ENCODE measurements at regions not wholly inside any gene's neighbourhood (a gene's known extent, or its start where the extent isn't known, plus 50 kb on each side); places are given as distances from the start of the nearest gene placed in this dataset.

DNA sequence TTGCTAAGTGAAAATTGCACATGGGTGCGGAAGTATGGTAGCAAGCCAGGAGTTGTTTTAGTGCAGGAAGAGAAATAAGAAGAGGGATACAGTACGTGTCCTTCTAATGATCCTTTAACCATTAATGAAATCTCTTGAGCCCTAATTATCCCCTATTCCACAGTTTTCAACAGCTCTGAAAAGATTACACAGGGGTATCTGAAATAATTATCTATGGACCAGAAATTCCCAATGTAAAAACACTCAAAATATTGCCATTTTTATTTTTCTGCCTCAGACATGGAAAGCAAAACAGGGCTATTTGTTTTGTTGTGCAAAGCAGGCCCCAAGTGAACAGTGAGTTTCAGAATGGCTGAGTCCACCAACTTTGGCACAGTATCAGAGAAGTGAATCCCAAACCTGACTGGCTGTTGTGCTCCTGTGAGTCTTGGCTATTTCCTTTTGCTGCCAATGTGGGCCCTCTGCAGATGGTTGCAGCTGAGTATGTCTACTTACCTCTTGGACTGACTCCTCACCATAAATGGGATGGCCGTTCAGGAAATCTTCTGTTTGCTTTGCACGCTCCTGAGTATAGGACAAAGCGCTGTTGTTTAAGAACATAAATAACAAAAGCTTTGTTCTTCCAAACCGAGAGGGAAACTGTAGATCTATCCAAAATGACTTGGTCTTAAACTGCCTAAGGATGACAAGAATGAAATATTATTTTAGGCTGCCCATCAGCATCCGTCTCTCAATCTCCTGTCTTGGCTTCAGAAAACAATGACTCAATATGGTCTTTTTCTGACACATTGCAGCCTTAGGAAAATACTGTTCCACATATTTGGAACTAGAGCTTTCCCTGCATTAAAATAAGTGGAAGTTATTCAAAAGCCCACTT is 204.1 kb downstream of the DEPDC1B start:
- TF ChIP-seq, protein P1, sequence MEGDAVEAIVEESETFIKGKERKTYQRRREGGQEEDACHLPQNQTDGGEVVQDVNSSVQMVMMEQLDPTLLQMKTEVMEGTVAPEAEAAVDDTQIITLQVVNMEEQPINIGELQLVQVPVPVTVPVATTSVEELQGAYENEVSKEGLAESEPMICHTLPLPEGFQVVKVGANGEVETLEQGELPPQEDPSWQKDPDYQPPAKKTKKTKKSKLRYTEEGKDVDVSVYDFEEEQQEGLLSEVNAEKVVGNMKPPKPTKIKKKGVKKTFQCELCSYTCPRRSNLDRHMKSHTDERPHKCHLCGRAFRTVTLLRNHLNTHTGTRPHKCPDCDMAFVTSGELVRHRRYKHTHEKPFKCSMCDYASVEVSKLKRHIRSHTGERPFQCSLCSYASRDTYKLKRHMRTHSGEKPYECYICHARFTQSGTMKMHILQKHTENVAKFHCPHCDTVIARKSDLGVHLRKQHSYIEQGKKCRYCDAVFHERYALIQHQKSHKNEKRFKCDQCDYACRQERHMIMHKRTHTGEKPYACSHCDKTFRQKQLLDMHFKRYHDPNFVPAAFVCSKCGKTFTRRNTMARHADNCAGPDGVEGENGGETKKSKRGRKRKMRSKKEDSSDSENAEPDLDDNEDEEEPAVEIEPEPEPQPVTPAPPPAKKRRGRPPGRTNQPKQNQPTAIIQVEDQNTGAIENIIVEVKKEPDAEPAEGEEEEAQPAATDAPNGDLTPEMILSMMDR (IDR thresholded peaks at IDR 0.05; ENCODE audit: extremely low read depth in 1 of 2, insufficient read depth in 1 of 2, low read depth in 1 of 2, low read length in 2 of 2), result no peak
- TF ChIP-seq, protein P2, sequence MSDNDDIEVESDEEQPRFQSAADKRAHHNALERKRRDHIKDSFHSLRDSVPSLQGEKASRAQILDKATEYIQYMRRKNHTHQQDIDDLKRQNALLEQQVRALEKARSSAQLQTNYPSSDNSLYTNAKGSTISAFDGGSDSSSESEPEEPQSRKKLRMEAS (IDR thresholded peaks at IDR 0.05; ENCODE audit: insufficient read depth, insufficient read length), result no peak
- TF ChIP-seq FOS (IDR thresholded peaks at IDR 0.05; ENCODE audit: borderline replicate concordance, insufficient read depth, low read length) (no peak), POLR2A (IDR thresholded peaks at IDR 0.05; ENCODE audit: low read depth, low read length) (no peak), GATA2 (IDR thresholded peaks at IDR 0.05; ENCODE audit: insufficient read depth, insufficient read length, low read depth, low read length) (no peak)

Measured in endothelial cell of umbilical vein (primary cell).